MM.1S (cell line): ENCODE measurements at regions not wholly inside any gene's neighbourhood (a gene's known extent, or its start where the extent isn't known, plus 50 kb on each side); places are given as distances from the start of the nearest gene placed in this dataset.

Experiments used
- DNase-seq: peaks from one replicate; pipeline ENCODE4 v3.0.0-alpha.2; 2015
- H2AFZ ChIP-seq: fragments of 300-600 bp; sonication (generic); 2 replicates; pipeline ENCODE4 v1.6.0; 2016; ENCODE audit warnings: antibody characterized with exemption, low read length
- H3F3A ChIP-seq: fragments of 300-600 bp; sonication (generic); 2 replicates; pipeline ENCODE4 v1.6.1; 2016; ENCODE audit warnings: mild to moderate bottlenecking, antibody characterized with exemption, low read length, moderate library complexity, mixed read lengths; ENCODE audit not compliant: insufficient read depth
- H3K27ac ChIP-seq: fragments of 300-600 bp; sonication (generic); 2 replicates; pipeline ENCODE4 v1.5.1; 2016; ENCODE audit warnings: mild to moderate bottlenecking, low read length
- H3K27me3 ChIP-seq: fragments of 300-600 bp; sonication (generic); replicated peaks from 2 replicates; pipeline ENCODE4 v1.6.0; 2016; ENCODE audit warnings: low read length; ENCODE audit not compliant: insufficient read depth
- H3K36me3 ChIP-seq: fragments of 300-600 bp; sonication (generic); replicated peaks from 2 replicates; pipeline ENCODE4 v1.6.1; 2016; ENCODE audit warnings: mild to moderate bottlenecking, low read length, mixed read lengths; ENCODE audit not compliant: insufficient read depth
- H3K4me1 ChIP-seq: fragments of 300-600 bp; sonication (generic); 2 replicates; pipeline ENCODE4 v1.6.1; 2016; ENCODE audit warnings: low read length, mixed read lengths
- H3K4me2 ChIP-seq: fragments of 300-600 bp; sonication (generic); 2 replicates; pipeline ENCODE4 v1.6.0; 2016; ENCODE audit warnings: low read depth, low read length
- H3K4me3 ChIP-seq: fragments of 300-600 bp; sonication (generic); 2 replicates; pipeline ENCODE4 v1.5.1; 2016; ENCODE audit warnings: low read length, mixed read lengths
- H3K79me2 ChIP-seq: fragments of 300-600 bp; sonication (generic); 2 replicates; pipeline ENCODE4 v1.6.1; 2016; ENCODE audit warnings: mixed run types, low read length, mixed read lengths
- H3K9ac ChIP-seq: fragments of 300-600 bp; sonication (generic); 2 replicates; pipeline ENCODE4 v1.6.1; 2016; ENCODE audit warnings: low read length, mixed read lengths
- H3K9me2 ChIP-seq: fragments of 300-600 bp; sonication (generic); replicated peaks from 2 replicates; pipeline ENCODE4 v1.6.1; 2016; ENCODE audit warnings: mild to moderate bottlenecking, low read length, mixed read lengths; ENCODE audit not compliant: insufficient read depth
- H3K9me3 ChIP-seq: fragments of 300-600 bp; sonication (generic); replicated peaks from 2 replicates; pipeline ENCODE4 v1.6.1; 2016; ENCODE audit warnings: mild to moderate bottlenecking, low read length, mixed read lengths; ENCODE audit not compliant: insufficient read depth
- H4K20me1 ChIP-seq: fragments of 300-600 bp; sonication (generic); 2 replicates; pipeline ENCODE4 v1.6.1; 2016; ENCODE audit warnings: mild to moderate bottlenecking, low read length, moderate library complexity, mixed read lengths; ENCODE audit not compliant: insufficient read depth
- EZH2 ChIP-seq: fragments of 300-600 bp; sonication (generic); optimal IDR thresholded peaks from 2 replicates; pipeline ENCODE3; 2017; ENCODE audit warnings: low read depth, mild to moderate bottlenecking, antibody characterized with exemption, low read length, mixed read lengths
- EZH2phosphoT487 ChIP-seq: fragments of 300-600 bp; sonication (generic); IDR thresholded peaks from 2 replicates; pipeline ENCODE4 v1.6.1; 2018; ENCODE audit warnings: antibody characterized with exemption, low read length
- TF ChIP-seq, protein P1 (sequence below): fragments of 300-600 bp; sonication (generic); IDR thresholded peaks from 2 replicates; pipeline ENCODE4 v1.5.1; 2016; ENCODE audit warnings: antibody characterized with exemption, low read length, mixed read lengths

DNA sequence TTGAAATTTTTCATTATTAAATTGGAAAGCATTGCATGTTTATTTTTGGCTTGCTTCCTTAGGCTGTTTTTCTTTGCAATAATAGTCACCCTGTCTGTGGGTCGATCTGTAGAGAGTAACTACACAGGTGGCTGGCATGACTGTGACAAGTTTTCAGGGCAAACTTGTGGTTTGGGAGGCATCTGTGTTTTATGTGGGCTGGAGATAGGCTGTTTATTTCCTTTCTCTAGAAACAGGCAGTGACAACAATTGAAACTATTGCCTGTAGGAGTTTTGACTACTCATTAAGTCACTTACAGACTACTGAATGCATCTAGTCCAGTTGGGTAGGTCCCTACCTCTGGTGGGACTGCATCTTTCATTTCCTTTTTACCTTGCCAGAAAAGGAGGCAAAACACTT is 155.6 kb downstream of the DYRK2 start:
- no peaks in the 10 kb centered on the region for H3K27me3 ChIP-seq
- H4K20me1 ChIP-seq: no peaks in the 10 kb centered on the region
- H3K36me3 ChIP-seq: no peaks in the 10 kb centered on the region
- peak; percentile 88 for DNase-seq
- H3K4me2 ChIP-seq: peak overlapping the region; percentile 23; the same call in 1 of the 2 replicates
- no peaks in the 10 kb centered on the region for H3K9me3 ChIP-seq
- peaks cover 14% of the 10 kb centered on the region; the same call in 1 of the 2 replicates for H3F3A ChIP-seq
- no peak overlapping the region for H3K4me3 ChIP-seq
- no peaks in the 10 kb centered on the region for H3K79me2 ChIP-seq
- H3K27ac ChIP-seq: peak overlapping the region; percentile 17; the same call in 1 of the 2 replicates
- peaks cover 21% of the 10 kb centered on the region for H3K4me1 ChIP-seq
- no peaks in the 10 kb centered on the region for H3K9me2 ChIP-seq
- H3K9ac ChIP-seq: no peak overlapping the region
- no peak overlapping the region for H2AFZ ChIP-seq
- TF ChIP-seq EZH2phosphoT487: no peak
- no peak for TF ChIP-seq EZH2
- TF ChIP-seq, protein P1, sequence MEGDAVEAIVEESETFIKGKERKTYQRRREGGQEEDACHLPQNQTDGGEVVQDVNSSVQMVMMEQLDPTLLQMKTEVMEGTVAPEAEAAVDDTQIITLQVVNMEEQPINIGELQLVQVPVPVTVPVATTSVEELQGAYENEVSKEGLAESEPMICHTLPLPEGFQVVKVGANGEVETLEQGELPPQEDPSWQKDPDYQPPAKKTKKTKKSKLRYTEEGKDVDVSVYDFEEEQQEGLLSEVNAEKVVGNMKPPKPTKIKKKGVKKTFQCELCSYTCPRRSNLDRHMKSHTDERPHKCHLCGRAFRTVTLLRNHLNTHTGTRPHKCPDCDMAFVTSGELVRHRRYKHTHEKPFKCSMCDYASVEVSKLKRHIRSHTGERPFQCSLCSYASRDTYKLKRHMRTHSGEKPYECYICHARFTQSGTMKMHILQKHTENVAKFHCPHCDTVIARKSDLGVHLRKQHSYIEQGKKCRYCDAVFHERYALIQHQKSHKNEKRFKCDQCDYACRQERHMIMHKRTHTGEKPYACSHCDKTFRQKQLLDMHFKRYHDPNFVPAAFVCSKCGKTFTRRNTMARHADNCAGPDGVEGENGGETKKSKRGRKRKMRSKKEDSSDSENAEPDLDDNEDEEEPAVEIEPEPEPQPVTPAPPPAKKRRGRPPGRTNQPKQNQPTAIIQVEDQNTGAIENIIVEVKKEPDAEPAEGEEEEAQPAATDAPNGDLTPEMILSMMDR: no peak

DNA sequence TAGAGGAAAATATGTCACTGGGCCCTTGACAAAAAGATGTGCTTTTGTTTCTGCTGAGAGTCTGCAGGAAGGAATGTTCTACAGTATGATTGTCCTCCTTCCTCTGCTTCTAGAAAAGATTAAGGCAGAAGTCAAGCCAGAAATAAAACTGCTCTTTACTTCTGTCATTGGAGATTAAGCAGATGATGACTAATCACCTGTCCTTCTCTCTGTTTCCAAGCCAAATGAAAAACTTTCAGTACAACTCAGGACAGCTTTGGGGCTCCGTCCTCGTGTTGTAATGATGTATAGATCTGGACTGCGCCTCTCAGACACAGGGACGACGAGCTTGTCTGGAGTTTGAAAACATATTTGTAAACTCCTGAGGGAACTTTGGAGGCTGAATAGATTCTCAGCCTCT is 159.3 kb downstream of the DYRK2 start:
- no peak for DNase-seq
- H3F3A ChIP-seq: peaks cover 14% of the 10 kb centered on the region; the same call in 1 of the 2 replicates
- no peak overlapping the region for H3K4me2 ChIP-seq
- H3K27ac ChIP-seq: no peak overlapping the region
- H2AFZ ChIP-seq: no peak overlapping the region
- H3K4me1 ChIP-seq: peaks cover 21% of the 10 kb centered on the region
- H4K20me1 ChIP-seq: no peaks in the 10 kb centered on the region
- H3K9me3 ChIP-seq: no peaks in the 10 kb centered on the region
- TF ChIP-seq, protein P1: no peak
- TF ChIP-seq EZH2: no peak
- no peak for TF ChIP-seq EZH2phosphoT487
- no peak overlapping the region for H3K9ac ChIP-seq
- H3K4me3 ChIP-seq: no peak overlapping the region
- H3K79me2 ChIP-seq: no peaks in the 10 kb centered on the region
- no peaks in the 10 kb centered on the region for H3K27me3 ChIP-seq
- H3K9me2 ChIP-seq: no peaks in the 10 kb centered on the region
- H3K36me3 ChIP-seq: no peaks in the 10 kb centered on the region

DNA sequence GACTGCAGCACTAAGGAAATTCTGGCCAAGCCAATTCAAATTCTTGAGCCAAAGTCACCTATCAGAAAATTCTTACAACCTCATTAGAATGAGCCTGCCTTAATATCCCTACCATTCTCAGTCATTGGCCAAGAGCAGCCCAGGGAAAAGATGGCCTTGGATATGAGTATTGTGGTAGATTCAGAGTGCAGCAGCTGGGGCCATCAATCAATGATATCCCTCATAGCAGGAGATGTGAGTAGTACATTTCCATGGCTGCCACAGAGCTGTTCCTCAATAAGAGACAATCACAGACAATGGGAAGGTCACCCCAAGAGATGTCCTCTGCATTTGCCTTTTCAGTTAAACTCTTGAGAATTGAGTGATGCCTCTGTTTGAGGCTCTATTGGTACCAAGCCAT is 161.6 kb downstream of the DYRK2 start:
- no peak overlapping the region for H3K4me2 ChIP-seq
- no peaks in the 10 kb centered on the region for H3K9me2 ChIP-seq
- H3K27ac ChIP-seq: no peak overlapping the region
- no peaks in the 10 kb centered on the region for H3K9me3 ChIP-seq
- no peaks in the 10 kb centered on the region for H3K79me2 ChIP-seq
- no peak overlapping the region for H3K4me3 ChIP-seq
- H3K9ac ChIP-seq: no peak overlapping the region
- H3K36me3 ChIP-seq: no peaks in the 10 kb centered on the region
- peaks cover under 1% of the 10 kb centered on the region; the same call in 1 of the 2 replicates for H3K4me1 ChIP-seq
- TF ChIP-seq, protein P1: no peak
- no peak for TF ChIP-seq EZH2
- TF ChIP-seq EZH2phosphoT487: no peak
- H2AFZ ChIP-seq: no peak overlapping the region
- no peaks in the 10 kb centered on the region for H3F3A ChIP-seq
- H3K27me3 ChIP-seq: no peaks in the 10 kb centered on the region
- DNase-seq: no peak
- no peaks in the 10 kb centered on the region for H4K20me1 ChIP-seq
